GM21515 (cell line): ENCODE measurements at regions not wholly inside any gene's neighbourhood (a gene's known extent, or its start where the extent isn't known, plus 50 kb on each side); places are given as distances from the start of the nearest gene placed in this dataset.
"Not testable (repeated sequence)": the region's sequence is repeated elsewhere in the genome, so short reads cannot be mapped to it uniquely, and the experiment has no call there.

Experiments used
- ATAC-seq: cut with Tn5 transposase; IDR thresholded peaks from one replicate; pipeline ENCODE4 v1.9.1; 2021; ENCODE audit not compliant: unreplicated experiment

DNA sequence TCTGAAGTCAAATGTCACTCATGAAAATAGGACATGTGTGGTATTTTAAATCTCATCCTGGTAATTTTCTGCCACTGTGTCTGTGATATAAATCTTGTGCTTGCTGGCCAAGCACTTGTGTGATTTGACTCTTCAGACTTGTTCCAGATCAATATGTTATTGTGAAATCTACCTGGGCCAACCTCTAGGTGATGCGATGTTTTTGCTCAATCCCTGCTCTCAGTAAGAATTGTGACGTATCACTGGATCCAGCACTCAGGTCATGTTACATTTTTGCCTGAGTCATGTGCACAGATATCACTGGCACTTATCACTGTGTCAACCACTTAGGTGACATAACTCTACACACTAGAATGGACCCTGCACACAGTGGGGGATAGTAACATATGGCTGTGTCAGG lies 100.4 kb upstream of the BPY2C start:
- ATAC-seq = not testable (repeated sequence)

DNA sequence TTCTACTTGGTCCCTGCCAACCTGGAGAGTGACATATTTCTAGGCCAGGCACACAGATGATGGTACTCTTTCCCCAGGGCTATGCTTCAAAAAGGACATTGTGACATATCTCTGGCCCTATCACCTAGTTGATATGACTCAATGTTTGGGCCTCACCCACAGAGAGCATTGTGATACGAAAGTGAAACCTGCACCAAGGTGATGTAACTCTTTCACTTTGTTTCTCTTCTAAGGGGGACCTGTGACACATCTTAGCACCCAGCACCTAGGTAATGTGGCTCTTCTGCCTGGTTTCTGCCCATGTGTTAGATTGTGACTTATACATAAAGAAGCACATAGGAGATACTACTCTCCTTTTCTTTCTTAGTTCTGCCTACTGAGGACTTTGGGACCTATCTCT lies 96.1 kb upstream of the BPY2C start:
- ATAC-seq = peak; percentile 99

DNA sequence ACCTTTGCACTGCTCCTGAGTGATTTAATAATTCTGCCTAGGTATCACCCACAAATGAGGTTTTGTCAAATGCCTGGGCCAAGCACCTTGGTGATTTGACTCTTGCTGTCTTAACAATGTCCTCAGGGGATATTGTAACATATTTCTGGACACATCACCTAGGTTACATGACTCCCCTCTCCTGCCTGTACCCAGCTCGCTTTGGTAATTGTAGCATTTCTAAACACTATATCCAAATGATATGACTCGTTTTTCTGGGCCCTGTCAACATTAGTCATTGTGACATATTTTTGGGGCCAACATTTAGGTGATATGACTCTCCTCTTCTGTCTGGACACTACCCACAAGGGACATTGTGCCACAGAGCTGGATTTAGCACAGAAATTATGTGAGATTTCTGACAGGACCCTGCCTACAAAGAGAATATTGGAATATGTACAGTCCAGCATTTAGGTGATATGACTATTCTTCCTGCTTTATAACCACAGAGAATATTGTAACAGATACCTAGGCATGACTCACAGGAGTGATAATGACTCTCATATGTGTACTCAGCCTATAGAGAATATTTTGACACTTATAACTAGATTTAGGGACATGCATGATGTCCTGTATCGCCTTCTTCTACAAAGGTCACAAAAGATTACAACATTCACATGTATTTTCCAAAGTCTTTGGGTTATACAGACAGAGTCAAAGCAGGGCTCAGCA lies 80.4 kb upstream of the BPY2C start:
- not testable (repeated sequence) for ATAC-seq

DNA sequence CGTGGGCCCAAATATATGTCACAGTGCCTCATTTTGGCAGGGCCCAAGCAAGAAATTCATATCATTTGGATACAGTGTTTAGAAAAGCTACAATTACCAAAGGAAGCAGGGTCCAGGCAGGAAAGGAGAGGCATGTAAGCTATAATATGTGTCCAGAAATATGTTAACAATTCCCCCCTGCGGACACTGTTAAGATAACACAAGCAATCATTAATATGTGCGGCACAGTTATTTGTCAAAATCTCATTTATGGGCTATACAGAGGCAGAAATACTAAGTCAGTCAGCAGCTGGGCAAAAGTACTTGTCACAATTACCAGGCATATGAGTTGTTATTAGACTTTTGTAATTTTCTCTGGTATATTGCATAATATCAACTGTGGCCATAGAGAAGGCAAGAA lies 69.0 kb upstream of the BPY2C start:
- not testable (repeated sequence) for ATAC-seq

DNA sequence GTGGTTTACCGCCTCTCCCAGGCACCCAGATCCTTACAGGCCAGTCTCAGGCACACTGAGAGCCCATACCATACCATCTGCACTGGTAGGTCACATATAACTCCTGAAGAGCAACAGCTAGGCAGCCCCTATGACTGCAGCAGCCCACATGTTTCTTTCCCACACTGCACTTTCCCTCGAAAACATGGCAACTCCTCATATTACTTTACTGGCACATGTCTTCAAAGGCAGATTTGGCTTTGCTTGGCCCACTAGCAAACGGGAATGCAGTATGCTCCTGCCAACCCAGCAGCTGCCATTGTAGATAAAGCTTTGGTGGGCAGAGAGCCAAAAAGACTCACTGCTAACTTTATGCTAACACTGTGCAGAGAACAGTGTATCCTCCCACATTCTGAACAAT lies 56.3 kb upstream of the BPY2C start:
- not testable (repeated sequence) for ATAC-seq
